HAP-1 (cell line): ENCODE measurements at regions not wholly inside any gene's neighbourhood (a gene's known extent, or its start where the extent isn't known, plus 50 kb on each side); places are given as distances from the start of the nearest gene placed in this dataset.
"Not testable (repeated sequence)": the region's sequence is repeated elsewhere in the genome, so short reads cannot be mapped to it uniquely, and the experiment has no call there.

Source experiments
- DNase-seq, 2 experiments: peaks; one replicate each; pipeline ENCODE4 v3.0.0-alpha.2; 2016 to 2020; ENCODE audit warnings: low spot score in 2 of 2
- H3K27me3 ChIP-seq: fragments of 250-450 bp; sonication (Bioruptor Pico); 2 replicates; pipeline ENCODE4 v1.5.1; 2020; ENCODE audit warnings: low read depth, mild to moderate bottlenecking, moderate library complexity
- H3K36me3 ChIP-seq: fragments of 250-450 bp; sonication (Bioruptor Pico); replicated peaks from 2 replicates; pipeline ENCODE4 v1.5.1; 2020; ENCODE audit warnings: mild to moderate bottlenecking
- H3K4me1 ChIP-seq: fragments of 250-450 bp; sonication (Bioruptor Pico); 2 replicates; pipeline ENCODE4 v1.5.1; 2020; ENCODE audit warnings: mild to moderate bottlenecking
- H3K4me3 ChIP-seq: fragments of 250-450 bp; sonication (Bioruptor Pico); 2 replicates; pipeline ENCODE4 v1.5.1; 2020; ENCODE audit warnings: mild to moderate bottlenecking, moderate library complexity
- H3K9me3 ChIP-seq: fragments of 250-450 bp; sonication (Bioruptor Pico); 2 replicates; pipeline ENCODE4 v1.5.1; 2020; ENCODE audit warnings: mild to moderate bottlenecking, moderate library complexity
- in situ Hi-C: fragments of 300-500 bp; cut with MboI; formaldehyde crosslinking; loops from 3 replicates; pipeline ENCODE4 v1.14.3; 2020; ENCODE audit warnings: low sequenced_read_pairs, inconsistent platforms, mixed read lengths

- H3K4me3 ChIP-seq: no peak overlapping the region
- H3K36me3 ChIP-seq: no peaks in the 10 kb centered on the region
- no peaks in the 10 kb centered on the region for H3K27me3 ChIP-seq
- H3K9me3 ChIP-seq: no peaks in the 10 kb centered on the region
- in situ Hi-C loops: no loop called here
- no peak for DNase-seq
- no peaks in the 10 kb centered on the region for H3K4me1 ChIP-seq
These were observed 262.8 kb upstream of the PLET1 start for GRCh38 chr11:112523477-112523876.

DNA sequence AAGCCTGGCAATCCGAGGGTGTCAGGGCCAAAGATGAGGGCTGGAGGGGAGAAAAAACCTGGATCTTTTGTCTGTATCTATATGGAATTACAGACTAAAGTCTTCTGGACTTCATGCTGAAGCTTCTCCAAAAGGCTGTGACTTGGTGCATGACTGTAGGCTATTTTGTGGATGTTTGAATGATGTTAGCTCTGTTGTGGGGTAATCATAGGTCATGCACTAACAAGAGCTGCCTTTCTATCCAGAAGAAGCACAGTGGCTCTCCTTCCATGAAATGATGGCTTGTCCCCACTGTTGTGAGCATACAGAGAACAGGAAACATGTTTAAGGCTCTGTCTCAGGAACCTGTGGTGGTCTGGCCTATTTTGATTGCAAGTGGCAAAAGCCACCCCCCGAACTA lies 263.3 kb upstream of the PLET1 start:
- Histone ChIP-seq H3K9me3 (no peaks in the 10 kb centered on the region), H3K27me3 (no peaks in the 10 kb centered on the region), H3K4me3 (no peak overlapping the region), H3K36me3 (no peaks in the 10 kb centered on the region), H3K4me1 (no peaks in the 10 kb centered on the region)
- in situ Hi-C loops: no loop called here
- no peak for DNase-seq

GRCh38 chr11:112524798-112525197 lies 264.1 kb upstream of the PLET1 start:
- Histone ChIP-seq H3K27me3 (no peaks in the 10 kb centered on the region), H3K4me1 (no peaks in the 10 kb centered on the region), H3K36me3 (no peaks in the 10 kb centered on the region), H3K4me3 (no peak overlapping the region), H3K9me3 (no peaks in the 10 kb centered on the region)
- no peak for DNase-seq
- in situ Hi-C loops: no loop called here

GRCh38 chr11:112525270-112525669 lies 264.6 kb upstream of the PLET1 start:
- Histone ChIP-seq H3K36me3 (no peaks in the 10 kb centered on the region), H3K4me3 (no peak overlapping the region), H3K27me3 (no peaks in the 10 kb centered on the region), H3K4me1 (no peaks in the 10 kb centered on the region), H3K9me3 (no peaks in the 10 kb centered on the region)
- in situ Hi-C loops: no loop called here
- no peak for DNase-seq

- Histone ChIP-seq H3K4me3 (no peak overlapping the region), H3K36me3 (no peaks in the 10 kb centered on the region), H3K4me1 (no peaks in the 10 kb centered on the region), H3K27me3 (no peaks in the 10 kb centered on the region), H3K9me3 (no peaks in the 10 kb centered on the region)
- in situ Hi-C loops: no loop called here
- DNase-seq: no peak
These were observed 265.4 kb upstream of the PLET1 start for GRCh38 chr11:112525844-112526590.

GRCh38 chr11:112526699-112527416 lies 266.2 kb upstream of the PLET1 start:
- Histone ChIP-seq H3K27me3 (no peaks in the 10 kb centered on the region), H3K9me3 (no peaks in the 10 kb centered on the region), H3K4me3 (no peak overlapping the region), H3K36me3 (no peaks in the 10 kb centered on the region), H3K4me1 (no peaks in the 10 kb centered on the region)
- no peak for DNase-seq
- in situ Hi-C loops: no loop called here

- Histone ChIP-seq H3K4me1 (no peaks in the 10 kb centered on the region), H3K36me3 (no peaks in the 10 kb centered on the region), H3K4me3 (no peak overlapping the region), H3K27me3 (no peaks in the 10 kb centered on the region), H3K9me3 (no peaks in the 10 kb centered on the region)
- DNase-seq: no peak
- in situ Hi-C loops: no loop called here
These were observed 268.4 kb upstream of the PLET1 start for GRCh38 chr11:112529071-112529470.

- Histone ChIP-seq H3K27me3 (no peaks in the 10 kb centered on the region), H3K4me1 (no peaks in the 10 kb centered on the region), H3K9me3 (no peaks in the 10 kb centered on the region), H3K36me3 (no peaks in the 10 kb centered on the region), H3K4me3 (no peak overlapping the region)
- in situ Hi-C loops: no loop called here
- DNase-seq: no peak
These were observed 271.8 kb upstream of the PLET1 start for GRCh38 chr11:112532506-112532905.

DNA sequence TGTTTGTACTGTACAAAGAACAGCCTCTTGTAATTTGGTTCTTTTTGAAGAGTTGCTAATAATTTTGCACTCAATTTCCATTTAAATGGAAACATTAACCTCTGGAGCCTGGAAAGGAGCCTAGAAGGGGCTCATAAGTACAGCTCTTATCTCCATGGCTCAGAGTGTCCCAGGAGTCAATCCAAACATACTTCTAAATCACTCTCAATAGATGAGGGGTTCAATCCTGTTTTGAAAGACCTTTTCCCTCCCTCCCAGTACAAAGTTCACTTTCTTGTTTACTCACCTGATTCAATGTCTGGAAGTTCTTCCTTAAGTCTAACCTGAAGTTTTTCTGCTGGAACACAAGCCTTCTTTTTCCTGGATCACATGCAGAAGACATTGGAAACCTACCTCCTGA lies 273.0 kb upstream of the PLET1 start:
- in situ Hi-C loops: no loop called here
- H3K36me3 ChIP-seq: no peaks in the 10 kb centered on the region
- no peaks in the 10 kb centered on the region for H3K4me1 ChIP-seq
- DNase-seq: no peak
- H3K4me3 ChIP-seq: no peak overlapping the region
- no peaks in the 10 kb centered on the region for H3K27me3 ChIP-seq
- H3K9me3 ChIP-seq: no peaks in the 10 kb centered on the region

- in situ Hi-C loops: no loop called here
- DNase-seq: no peak
These were observed 273.5 kb upstream of the PLET1 start for GRCh38 chr11:112534208-112534607.

DNA sequence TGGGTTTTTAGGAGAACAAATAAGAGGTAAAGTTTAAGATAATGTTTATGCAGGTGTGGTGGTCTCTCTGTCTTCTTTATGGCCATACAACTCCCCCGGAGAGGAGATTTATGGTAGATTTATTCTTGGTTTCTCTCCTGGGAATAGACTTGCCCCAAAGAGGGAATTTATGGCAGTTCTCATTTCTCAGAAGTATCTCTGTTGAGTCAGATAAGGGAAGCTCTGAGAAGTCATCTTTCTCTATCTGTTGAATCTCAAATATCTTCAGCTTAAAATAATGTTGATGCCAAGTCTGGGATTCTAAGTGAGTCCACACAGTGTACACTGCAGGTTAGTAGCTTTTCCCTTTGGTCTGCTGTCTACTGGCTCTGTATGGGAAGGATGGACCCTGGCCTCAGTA lies 276.4 kb upstream of the PLET1 start:
- Histone ChIP-seq H3K27me3 (no peaks in the 10 kb centered on the region), H3K4me3 (no peak overlapping the region), H3K4me1 (no peaks in the 10 kb centered on the region), H3K9me3 (no peaks in the 10 kb centered on the region), H3K36me3 (no peaks in the 10 kb centered on the region)
- no peak for DNase-seq
- in situ Hi-C loops: no loop called here

More at GRCh38 chr11:112534208-112534607, 273.5 kb upstream of the PLET1 start:
- no peak overlapping the region for H3K4me3 ChIP-seq
- no peaks in the 10 kb centered on the region for H3K4me1 ChIP-seq
- no peaks in the 10 kb centered on the region for H3K9me3 ChIP-seq
- no peaks in the 10 kb centered on the region for H3K36me3 ChIP-seq
- H3K27me3 ChIP-seq: no peaks in the 10 kb centered on the region

GRCh38 chr11:112537846-112538330 lies 277.2 kb upstream of the PLET1 start:
- Histone ChIP-seq H3K9me3 (no peaks in the 10 kb centered on the region), H3K27me3 (no peaks in the 10 kb centered on the region), H3K4me1 (no peaks in the 10 kb centered on the region), H3K4me3 (no peak overlapping the region), H3K36me3 (no peaks in the 10 kb centered on the region)
- no peak for DNase-seq
- in situ Hi-C loops: no loop called here

GRCh38 chr11:112538534-112539280 lies 278.0 kb upstream of the PLET1 start:
- H3K36me3 ChIP-seq: no peaks in the 10 kb centered on the region
- no peaks in the 10 kb centered on the region for H3K4me1 ChIP-seq
- H3K4me3 ChIP-seq: no peak overlapping the region
- H3K9me3 ChIP-seq: no peaks in the 10 kb centered on the region
- in situ Hi-C loops: no loop called here
- H3K27me3 ChIP-seq: no peaks in the 10 kb centered on the region
- no peak for DNase-seq

DNA sequence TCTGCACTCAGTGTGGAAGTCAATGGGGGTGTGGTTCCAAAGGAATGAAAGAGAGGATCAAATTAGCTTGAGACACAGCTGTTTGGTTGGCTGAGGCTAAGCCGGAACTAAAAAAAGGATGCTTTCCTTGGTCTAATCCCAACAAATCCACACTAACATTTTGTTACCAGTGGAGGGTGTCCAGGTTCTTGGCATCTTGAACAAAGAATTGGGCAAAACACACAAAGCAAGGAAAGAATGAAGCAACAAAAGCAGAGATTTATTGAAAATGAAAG lies 278.6 kb upstream of the PLET1 start:
- DNase-seq, H3K9me3 ChIP-seq, H3K36me3 ChIP-seq, H3K4me1 ChIP-seq, in situ Hi-C loops, H3K27me3 ChIP-seq, H3K4me3 ChIP-seq: not testable (repeated sequence)
